GM18505 (cell line): ENCODE measurements at regions not wholly inside any gene's neighbourhood (a gene's known extent, or its start where the extent isn't known, plus 50 kb on each side); places are given as distances from the start of the nearest gene placed in this dataset.
A peak's percentile ranks its signal among the peaks of the same experiment; 100 is the strongest.
"Not testable (repeated sequence)": the region's sequence is repeated elsewhere in the genome, so short reads cannot be mapped to it uniquely, and the experiment has no call there.

Experiments
- ATAC-seq: cut with Tn5 transposase; IDR thresholded peaks from one replicate; pipeline ENCODE4 v1.9.1; 2021; ENCODE audit not compliant: unreplicated experiment
- POLR2A ChIP-seq: IDR thresholded peaks from 4 replicates; pipeline ENCODE4 v1.6.1; 2011; ENCODE audit warnings: borderline replicate concordance; ENCODE audit not compliant: insufficient read depth, insufficient read length; ENCODE audit errors: extremely low read depth

DNA sequence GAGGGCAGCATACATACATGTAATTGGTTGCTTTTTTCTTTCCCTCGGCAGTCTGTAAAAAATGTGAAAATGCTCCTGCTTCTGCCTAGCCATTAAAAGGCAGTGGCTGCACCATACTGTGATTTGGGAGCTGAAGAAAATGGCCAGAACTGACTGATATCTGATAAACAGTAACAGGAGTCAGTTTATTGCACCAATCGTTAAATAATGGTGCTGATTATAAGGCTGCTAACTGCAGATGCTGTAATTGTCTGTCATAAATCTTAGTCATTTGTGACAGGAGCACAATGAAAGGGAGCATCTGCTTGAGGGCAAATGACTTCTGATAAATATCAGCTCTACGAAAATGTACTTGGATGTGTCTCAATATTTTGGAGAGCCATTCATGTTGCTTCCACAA is 263.1 kb upstream of the DNAJC19 start:
- no peak for ATAC-seq
- no peak for TF ChIP-seq POLR2A

DNA sequence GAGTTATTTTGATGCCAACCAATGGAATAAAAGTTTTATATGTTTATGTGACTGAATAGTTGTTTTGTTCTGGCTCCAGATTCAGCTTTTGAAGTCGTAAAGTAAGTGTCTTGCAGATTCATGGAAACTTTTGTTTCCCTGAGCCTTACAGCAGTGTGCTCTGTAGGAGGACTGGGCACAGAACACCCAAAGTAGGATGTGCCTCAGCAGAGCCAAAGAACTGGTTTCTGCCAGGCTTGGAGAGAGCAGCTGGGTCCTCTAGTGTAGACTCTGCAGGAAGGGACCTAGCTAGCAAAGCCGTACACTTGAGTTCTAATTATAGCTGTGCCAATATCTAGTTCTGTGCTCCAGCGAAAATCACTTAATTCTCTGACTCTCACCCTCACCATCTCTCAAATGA is 261.2 kb upstream of the DNAJC19 start:
- TF ChIP-seq POLR2A = no peak
- no peak for ATAC-seq

DNA sequence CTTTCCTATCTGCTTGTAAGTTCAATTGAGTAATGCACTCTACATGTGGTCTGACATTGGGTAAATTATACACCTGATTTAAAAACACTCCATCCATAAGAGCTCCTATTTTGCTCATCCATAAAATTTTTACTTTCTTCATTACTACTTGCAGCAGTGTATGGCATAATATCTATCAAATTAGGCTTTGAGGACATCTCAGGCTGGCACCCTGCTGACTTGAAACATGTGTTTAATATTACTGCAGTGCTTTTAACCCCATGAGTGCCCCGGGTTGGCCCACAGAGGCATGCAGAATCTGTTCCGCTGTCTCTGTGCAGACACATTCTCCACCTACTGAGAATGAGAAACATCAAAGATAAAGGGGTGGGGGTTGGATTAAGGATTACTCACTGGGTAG is 249.9 kb upstream of the DNAJC19 start:
- ATAC-seq = no peak
- no peak for TF ChIP-seq POLR2A

DNA sequence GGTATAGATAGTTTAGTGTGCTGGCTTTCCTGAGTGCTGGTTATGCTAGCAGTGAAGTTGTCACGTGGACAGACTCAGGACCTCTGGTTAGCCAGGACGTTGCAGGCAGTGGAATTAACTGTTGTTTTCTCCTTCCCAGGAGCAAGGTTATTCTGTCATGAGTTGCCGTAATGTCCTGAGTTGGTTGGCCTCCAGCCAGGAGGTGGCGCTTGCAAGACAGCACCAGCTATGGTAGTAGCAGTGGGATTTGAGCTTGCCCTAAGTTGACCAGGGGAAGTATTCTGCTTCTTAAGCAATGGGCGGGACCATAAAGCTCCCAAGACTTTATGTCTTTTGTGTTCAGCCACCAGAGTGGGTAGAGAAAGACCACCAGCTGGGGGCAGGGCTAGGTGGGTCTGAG is 240.7 kb upstream of the DNAJC19 start:
- no peak for ATAC-seq
- no peak for TF ChIP-seq POLR2A

DNA sequence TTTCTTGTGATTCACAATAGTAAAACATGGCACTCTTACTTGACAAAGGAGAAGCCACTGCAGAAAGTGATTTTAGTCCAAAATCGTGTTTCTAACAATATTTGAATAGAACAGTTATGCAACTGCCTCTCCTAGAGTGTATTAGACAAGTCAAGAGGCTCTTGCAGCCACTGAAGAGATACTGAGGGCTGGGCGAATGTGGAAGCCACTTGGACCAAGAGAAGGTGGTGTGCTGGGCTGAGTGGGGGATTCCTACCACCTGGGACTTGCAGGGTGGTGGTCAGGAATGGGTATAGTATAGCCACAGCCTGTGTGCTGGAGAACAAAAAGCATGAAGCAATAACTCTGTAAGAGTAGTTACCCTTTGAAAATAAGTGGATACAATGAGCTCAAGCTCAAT is 223.8 kb upstream of the DNAJC19 start:
- TF ChIP-seq POLR2A = no peak
- ATAC-seq = no peak

DNA sequence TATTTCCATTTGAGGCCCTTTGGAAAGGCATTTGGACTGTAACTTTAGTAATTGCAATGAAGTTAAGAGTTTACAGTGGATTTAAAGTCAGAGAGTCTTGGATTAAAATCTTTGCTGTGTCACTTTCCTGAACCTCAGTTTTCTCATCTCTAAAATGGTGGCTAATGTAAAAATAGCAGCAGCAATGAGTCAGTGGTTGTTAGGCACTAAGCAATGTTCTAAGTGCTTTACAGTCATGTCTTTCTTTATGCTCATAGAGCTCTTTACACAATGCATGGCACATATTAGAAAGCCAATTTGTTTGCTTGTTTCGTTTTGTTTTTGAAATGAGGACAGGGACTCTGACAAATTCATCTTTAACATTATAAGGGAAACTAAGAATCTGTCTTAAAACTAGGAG is 222.7 kb upstream of the DNAJC19 start:
- TF ChIP-seq POLR2A = no peak
- ATAC-seq = no peak

DNA sequence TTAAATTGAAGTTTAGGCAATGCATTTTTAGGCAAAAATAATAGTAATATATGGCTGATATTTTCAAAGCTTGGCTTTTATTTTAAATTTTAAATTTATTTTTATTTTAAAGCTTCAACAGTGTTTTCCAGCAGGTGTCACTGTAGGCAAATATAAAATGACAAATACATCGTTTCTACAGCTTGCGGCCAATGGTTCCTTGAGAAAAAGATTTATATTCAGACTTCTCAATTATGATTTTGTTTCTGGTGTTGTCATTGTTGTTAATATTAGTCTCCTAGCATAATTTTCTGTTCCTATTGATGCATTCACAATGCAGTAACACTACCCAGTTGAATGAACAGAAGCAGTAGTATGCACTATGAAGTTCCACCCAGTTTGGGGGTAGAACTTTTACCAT is 220.7 kb upstream of the DNAJC19 start:
- TF ChIP-seq POLR2A = no peak

DNA sequence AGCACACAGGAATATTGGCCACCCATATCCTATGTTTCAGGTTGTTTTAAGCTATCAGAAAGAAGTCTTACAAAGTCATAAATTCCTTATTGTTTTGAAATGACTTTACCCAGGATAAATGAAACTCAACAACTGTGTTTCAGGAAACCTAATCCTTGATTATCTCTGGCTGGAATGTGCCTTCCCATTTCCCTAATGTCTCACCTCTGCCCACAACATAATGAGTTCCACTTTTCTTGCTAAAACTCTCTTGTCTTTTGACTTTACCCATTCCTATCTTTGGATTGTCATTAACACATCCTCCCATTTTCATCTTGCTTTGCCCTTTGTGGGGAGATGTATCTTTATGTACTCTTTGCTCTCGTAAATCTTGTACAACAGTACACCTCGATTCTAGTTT is 200.0 kb upstream of the DNAJC19 start:
- no peak for ATAC-seq
- no peak for TF ChIP-seq POLR2A

More for the DNA sequence above, 220.7 kb upstream of the DNAJC19 start:
- no peak for ATAC-seq

DNA sequence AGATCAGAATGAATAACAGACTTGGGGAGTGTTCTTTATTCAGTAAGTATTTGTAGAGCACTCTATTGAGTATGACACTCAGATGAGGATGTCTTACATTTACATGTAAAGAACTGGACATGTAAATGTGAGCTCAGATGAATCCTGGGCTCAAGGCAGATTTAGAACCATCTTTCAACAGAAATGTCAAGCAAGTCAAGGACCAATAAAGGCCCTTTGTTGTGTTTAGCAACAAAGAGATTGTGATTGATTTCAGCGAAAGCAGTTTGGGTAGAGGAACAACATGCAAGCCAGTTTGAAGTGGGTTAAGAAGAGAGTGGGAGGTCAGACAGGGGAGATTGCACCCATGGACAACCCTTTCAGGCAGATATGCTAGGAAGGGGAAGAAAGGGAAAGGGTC is 194.2 kb upstream of the DNAJC19 start:
- TF ChIP-seq POLR2A = no peak

DNA sequence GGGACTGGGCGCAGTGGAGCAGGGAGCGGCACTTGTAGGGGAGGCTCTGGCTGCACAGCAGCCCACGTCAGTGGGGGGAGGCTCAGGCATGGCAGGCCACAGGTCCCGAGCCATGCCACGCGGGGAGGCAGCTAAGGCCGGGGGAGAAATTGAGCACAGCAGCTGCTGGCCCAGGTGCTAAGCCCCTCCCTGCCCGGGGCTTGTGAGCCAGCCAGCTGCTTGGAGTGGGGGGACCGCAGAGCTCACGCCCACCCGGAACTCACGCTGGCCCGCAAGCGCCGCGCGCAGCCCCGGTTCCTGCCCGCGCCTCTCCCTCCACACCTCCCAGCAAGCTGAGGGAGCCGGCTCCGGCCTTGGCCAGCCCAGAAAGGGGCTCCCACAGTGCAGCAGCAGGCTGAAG is 193.5 kb upstream of the DNAJC19 start:
- ATAC-seq = not testable (repeated sequence)

More for the DNA sequence above, 194.2 kb upstream of the DNAJC19 start:
- ATAC-seq = no peak

DNA sequence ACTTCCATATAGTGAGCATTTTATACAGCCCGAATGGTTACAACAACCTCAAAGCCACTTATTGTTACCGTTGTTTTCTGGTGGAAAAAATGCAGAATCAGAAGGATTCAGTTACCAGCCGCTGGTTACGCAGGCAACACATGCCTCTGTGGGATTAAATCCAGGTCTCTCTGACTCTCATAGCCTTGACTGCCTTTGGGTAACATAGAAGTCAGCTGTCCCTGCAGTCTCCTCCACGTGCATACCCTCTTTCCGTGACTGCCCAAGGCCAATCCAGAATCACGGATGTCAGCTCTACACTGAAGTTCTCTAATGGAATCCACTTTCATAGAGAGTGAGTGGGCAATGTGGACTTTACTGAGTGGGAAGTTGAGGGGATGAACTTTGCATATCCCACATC is 189.5 kb upstream of the DNAJC19 start:
- no peak for ATAC-seq
- TF ChIP-seq POLR2A = no peak

DNA sequence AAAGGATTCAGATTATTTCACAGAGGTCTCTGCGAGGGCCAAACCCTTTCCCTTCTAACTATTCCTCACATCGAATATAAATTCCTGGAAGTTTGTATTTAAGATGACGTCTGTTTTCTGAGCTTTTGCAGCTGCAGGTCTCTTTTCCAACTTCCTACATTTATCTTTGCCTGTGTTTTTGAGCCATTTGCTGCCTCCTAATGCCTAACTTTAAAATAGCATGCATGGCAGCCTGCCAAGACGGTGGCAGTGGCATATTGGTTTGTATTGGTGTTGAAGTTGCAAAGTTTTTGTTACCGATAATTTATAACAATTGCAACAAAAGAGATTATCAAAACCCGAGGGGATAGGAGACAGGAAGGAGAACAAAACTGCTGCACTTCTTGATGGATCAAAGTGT is 187.1 kb upstream of the DNAJC19 start:
- ATAC-seq = peak; percentile 64
- no peak for TF ChIP-seq POLR2A

DNA sequence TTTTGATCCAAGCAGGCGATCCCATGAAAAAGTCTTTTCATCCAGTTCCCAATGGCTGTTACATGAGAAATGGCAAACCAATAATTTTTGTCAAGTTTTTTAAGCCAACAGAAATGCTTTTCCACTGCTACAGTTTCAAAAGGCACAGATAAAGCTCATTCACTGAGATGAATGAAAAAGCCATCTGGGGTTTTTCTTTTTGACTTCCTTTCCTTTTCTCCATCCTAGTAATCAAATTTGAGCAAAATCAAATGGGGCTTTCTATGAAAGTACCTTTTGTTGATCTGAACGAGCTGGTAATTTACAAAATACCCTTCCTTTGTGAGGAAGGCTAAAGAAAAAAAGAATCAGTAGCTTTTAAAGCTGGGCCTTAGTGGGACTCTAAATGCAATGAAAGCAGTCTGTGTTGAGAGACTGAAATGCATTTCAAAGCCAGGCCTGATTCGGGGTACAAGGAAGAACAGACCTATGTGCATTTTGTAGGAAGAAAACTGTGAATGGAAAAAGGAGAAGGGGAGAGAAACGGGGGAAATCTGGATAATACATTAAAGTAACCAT is 185.2 kb upstream of the DNAJC19 start:
- no peak for TF ChIP-seq POLR2A
- no peak for ATAC-seq

DNA sequence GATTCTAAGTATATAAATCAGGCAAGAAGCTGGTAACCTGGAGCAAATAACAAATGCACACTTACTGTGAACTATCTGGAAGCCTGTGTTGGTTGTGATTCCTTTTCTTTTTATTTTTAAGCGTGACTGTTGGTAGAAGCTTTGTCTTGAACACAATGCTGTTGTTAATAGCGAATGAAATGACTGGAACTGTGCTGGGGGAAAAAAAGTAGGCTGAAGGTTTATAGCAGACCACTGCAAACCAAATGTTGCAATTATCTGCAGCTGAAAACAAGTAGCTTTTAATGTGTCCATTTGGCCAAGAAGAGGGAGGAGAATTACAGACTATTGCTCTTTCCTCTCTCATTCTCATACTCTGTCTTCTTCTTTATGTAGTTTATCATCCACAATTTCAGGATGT is 184.5 kb upstream of the DNAJC19 start:
- TF ChIP-seq POLR2A = no peak
- no peak for ATAC-seq

DNA sequence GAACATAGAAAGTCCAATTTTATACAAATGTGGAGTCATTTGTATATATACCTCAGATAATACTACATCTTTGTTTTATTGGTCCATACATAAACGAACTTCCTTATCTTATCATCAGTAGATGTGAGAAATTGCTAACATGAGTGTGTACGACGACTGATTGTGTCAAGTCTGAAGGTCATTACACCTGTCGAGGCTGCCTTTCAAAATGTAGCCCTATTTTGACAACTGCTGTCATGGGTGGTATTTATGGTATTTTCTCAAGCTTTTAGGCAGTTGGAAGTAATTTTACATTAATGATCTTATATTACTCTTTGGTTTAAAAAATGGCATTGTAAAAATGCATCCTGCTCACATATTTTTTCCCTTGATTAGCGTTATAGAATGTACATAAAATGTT is 183.7 kb upstream of the DNAJC19 start:
- no peak for TF ChIP-seq POLR2A
- ATAC-seq = no peak
